WERI-Rb-1 (cell line): ENCODE measurements at regions not wholly inside any gene's neighbourhood (a gene's known extent, or its start where the extent isn't known, plus 50 kb on each side); places are given as distances from the start of the nearest gene placed in this dataset.

Source experiments
- DNase-seq: peaks from one replicate; pipeline ENCODE4 v3.0.0-alpha.2; 2020
- H3K27ac ChIP-seq: fragments of 250-450 bp; sonication (Bioruptor Pico); 2 replicates; pipeline ENCODE4 v1.5.1; 2020; ENCODE audit warnings: mild to moderate bottlenecking, moderate library complexity
- H3K27me3 ChIP-seq: fragments of 250-450 bp; sonication (Bioruptor Pico); 2 replicates; pipeline ENCODE4 v1.5.1; 2021; ENCODE audit warnings: mild to moderate bottlenecking, low read depth, moderate library complexity; ENCODE audit not compliant: insufficient read depth, severe bottlenecking
- H3K36me3 ChIP-seq: fragments of 250-450 bp; sonication (Bioruptor Pico); 2 replicates; pipeline ENCODE4 v1.5.1; 2020; ENCODE audit warnings: mild to moderate bottlenecking, moderate library complexity
- H3K4me3 ChIP-seq: 2 replicates; pipeline ENCODE4 v1.5.1; 2011; ENCODE audit warnings: low read depth, mild to moderate bottlenecking, control low read depth, low read length
- H3K9me3 ChIP-seq: fragments of 250-450 bp; sonication (Bioruptor Pico); 2 replicates; pipeline ENCODE4 v1.5.1; 2021; ENCODE audit warnings: mild to moderate bottlenecking, moderate library complexity; ENCODE audit not compliant: severe bottlenecking
- CTCF ChIP-seq: IDR thresholded peaks from 2 replicates; pipeline ENCODE4 v1.5.1; 2011; ENCODE audit warnings: low read depth, mild to moderate bottlenecking, control low read depth, inconsistent platforms, low read length

GRCh38 chr4:33133723-33134122, 2413.6 kb downstream of the PCDH7 start:
- no peak overlapping the region for H3K27ac ChIP-seq
- peak; percentile 6; the same call in 1 of the 2 replicates for TF ChIP-seq CTCF
- no peak overlapping the region for H3K4me3 ChIP-seq
- peaks cover 3% of the 10 kb centered on the region for H3K9me3 ChIP-seq
- no peak for DNase-seq
- H3K27me3 ChIP-seq: no peaks in the 10 kb centered on the region
- H3K36me3 ChIP-seq: no peaks in the 10 kb centered on the region

- peaks cover 3% of the 10 kb centered on the region for H3K9me3 ChIP-seq
- H3K4me3 ChIP-seq: no peak overlapping the region
- H3K36me3 ChIP-seq: no peaks in the 10 kb centered on the region
- no peak for DNase-seq
- H3K27me3 ChIP-seq: no peaks in the 10 kb centered on the region
- no peak for TF ChIP-seq CTCF
- no peak overlapping the region for H3K27ac ChIP-seq
These were observed 2414.2 kb downstream of the PCDH7 start for GRCh38 chr4:33134366-33134765.

- Histone ChIP-seq H3K36me3 (no peaks in the 10 kb centered on the region), H3K27ac (no peak overlapping the region), H3K9me3 (no peaks in the 10 kb centered on the region), H3K4me3 (no peak overlapping the region), H3K27me3 (no peaks in the 10 kb centered on the region)
- no peak for TF ChIP-seq CTCF
- no peak for DNase-seq
These were observed 2429.7 kb downstream of the PCDH7 start for GRCh38 chr4:33149658-33150524.

GRCh38 chr4:33150525-33150910, 2430.3 kb downstream of the PCDH7 start:
- no peak for DNase-seq
- Histone ChIP-seq H3K9me3 (no peaks in the 10 kb centered on the region), H3K27ac (no peak overlapping the region), H3K27me3 (no peaks in the 10 kb centered on the region), H3K4me3 (no peak overlapping the region), H3K36me3 (no peaks in the 10 kb centered on the region)
- no peak for TF ChIP-seq CTCF

- H3K27ac ChIP-seq: no peak overlapping the region
- H3K36me3 ChIP-seq: no peaks in the 10 kb centered on the region
- DNase-seq: peak; percentile 17
- TF ChIP-seq CTCF: peak; percentile 50; the same call in 1 of the 2 replicates
- H3K4me3 ChIP-seq: no peak overlapping the region
- no peaks in the 10 kb centered on the region for H3K9me3 ChIP-seq
- no peaks in the 10 kb centered on the region for H3K27me3 ChIP-seq
These were observed 2440.0 kb downstream of the PCDH7 start for GRCh38 chr4:33160126-33160525.

- TF ChIP-seq CTCF: no peak
These were observed 2441.0 kb downstream of the PCDH7 start for GRCh38 chr4:33161202-33161601.

More at GRCh38 chr4:33161202-33161601, 2441.0 kb downstream of the PCDH7 start:
- Histone ChIP-seq H3K36me3 (no peaks in the 10 kb centered on the region), H3K9me3 (no peaks in the 10 kb centered on the region), H3K27me3 (no peaks in the 10 kb centered on the region), H3K27ac (no peak overlapping the region), H3K4me3 (no peak overlapping the region)
- no peak for DNase-seq
